HEK293T (cell line): ENCODE measurements at regions not wholly inside any gene's neighbourhood (a gene's known extent, or its start where the extent isn't known, plus 50 kb on each side); places are given as distances from the start of the nearest gene placed in this dataset.
"Not testable (repeated sequence)": the region's sequence is repeated elsewhere in the genome, so short reads cannot be mapped to it uniquely, and the experiment has no call there.

Source experiments
- CTCF ChIA-PET: fragments of 350-600 bp; formaldehyde crosslinking; extraction: SDS; loops from one replicate; lab custom pipeline; 2021; ENCODE audit warnings: antibody characterized with exemption, inconsistent platforms; lab: Yijun Ruan, JAX
- POLR2A ChIA-PET: fragments of 350-600 bp; formaldehyde crosslinking; extraction: SDS; loops from one replicate; lab custom pipeline; 2020; ENCODE audit warnings: antibody characterized with exemption, inconsistent platforms; lab: Yijun Ruan, JAX
- DNase-seq: peaks from one replicate; pipeline ENCODE4 v3.0.0; 2012; ENCODE audit warnings: mixed read lengths; ENCODE audit errors: extremely low spot score
- ARNT ChIP-seq: fragments of 450-650 bp; IDR thresholded peaks from 2 replicates; pipeline ENCODE4 v1.6.1; 2017; ENCODE audit warnings: mild to moderate bottlenecking
- BHLHE40 ChIP-seq: fragments of 450-650 bp; IDR thresholded peaks from 2 replicates; pipeline ENCODE4 v1.6.1; 2016; ENCODE audit warnings: mild to moderate bottlenecking, moderate library complexity, borderline replicate concordance
- CTBP1 ChIP-seq: fragments of 450-650 bp; IDR thresholded peaks from 2 replicates; pipeline ENCODE4 v1.6.1; 2016; ENCODE audit warnings: borderline replicate concordance
- ELF4 ChIP-seq: fragments of 450-650 bp; IDR thresholded peaks from 2 replicates; pipeline ENCODE4 v1.6.1; 2017; ENCODE audit warnings: antibody characterized with exemption
- FOXK2 ChIP-seq: fragments of 450-650 bp; IDR thresholded peaks from 2 replicates; pipeline ENCODE4 v1.6.1; 2016; ENCODE audit warnings: mild to moderate bottlenecking
- FOXM1 ChIP-seq: fragments of 450-650 bp; IDR thresholded peaks from 2 replicates; pipeline ENCODE4 v1.6.1; 2017; ENCODE audit warnings: mild to moderate bottlenecking, borderline replicate concordance
- HDGF ChIP-seq: fragments of 450-650 bp; IDR thresholded peaks from 2 replicates; pipeline ENCODE4 v1.6.1; 2017; ENCODE audit warnings: antibody characterized with exemption, borderline replicate concordance
- L3MBTL2 ChIP-seq: fragments of 450-650 bp; conservative IDR thresholded peaks from 2 replicates; pipeline ENCODE4 v1.6.1; 2016; ENCODE audit warnings: mild to moderate bottlenecking
- LEF1 ChIP-seq: fragments of 450-650 bp; IDR thresholded peaks from 2 replicates; pipeline ENCODE4 v1.6.1; 2017; ENCODE audit warnings: mild to moderate bottlenecking, borderline replicate concordance
- NFRKB ChIP-seq: fragments of 450-650 bp; IDR thresholded peaks from 2 replicates; pipeline ENCODE4 v1.6.1; 2016; ENCODE audit warnings: mild to moderate bottlenecking, moderate library complexity
- PKNOX1 ChIP-seq: fragments of 450-650 bp; IDR thresholded peaks from 2 replicates; pipeline ENCODE4 v1.6.1; 2016
- SP1 ChIP-seq: fragments of 450-650 bp; IDR thresholded peaks from 2 replicates; pipeline ENCODE4 v1.6.1; 2017
- SUZ12 ChIP-seq: fragments of 450-650 bp; IDR thresholded peaks from 2 replicates; pipeline ENCODE4 v1.6.1; 2016; ENCODE audit warnings: mild to moderate bottlenecking
- TARDBP ChIP-seq: fragments of 450-650 bp; IDR thresholded peaks from 2 replicates; pipeline ENCODE4 v1.6.1; 2016
- ZNF384 ChIP-seq: fragments of 450-650 bp; IDR thresholded peaks from 2 replicates; pipeline ENCODE4 v1.6.1; 2016

- no peak for DNase-seq
- ChIA-PET POLR2A (interaction anchor here (1.3 kb wide), 1 partner anchor 10 kb away, joined by 8 read pairs; no protein-coding TSS in a partner anchor), CTCF (no interaction called here)
- no peak for TF ChIP-seq FOXM1
- TF ChIP-seq SUZ12, result no peak
- no peak for TF ChIP-seq HDGF
- TF ChIP-seq ELF4, result no peak
- no peak for TF ChIP-seq SP1
- no peak for TF ChIP-seq NFRKB
Measured at GRCh38 chr14:49961270-49962222, 68.7 kb downstream of the ARF6 start.

- ChIA-PET CTCF (no interaction called here), POLR2A (interaction anchor here (1.2 to 1.3 kb wide), 2 partner anchors 9 to 706 kb away, joined by 3 to 8 read pairs; partner anchors contain the start of gene SAV1)
- no peak for DNase-seq
- TF ChIP-seq ELF4 (no peak), LEF1 (no peak), FOXM1 (no peak), L3MBTL2 (no peak)
Measured at GRCh38 chr14:49962621-49963020, 69.7 kb downstream of the ARF6 start.

GRCh38 chr14:49965068-49965651, 72.3 kb downstream of the ARF6 start:
- POLR2A ChIA-PET, DNase-seq, CTCF ChIA-PET: not testable (repeated sequence)

- ChIA-PET POLR2A (interaction anchor here (0.6 kb wide), 1 partner anchor 37 kb away, joined by 3 read pairs; no protein-coding TSS in a partner anchor), CTCF (no interaction called here)
- DNase-seq, result no peak
- TF ChIP-seq NFRKB (no peak), PKNOX1 (no peak), HDGF (no peak), FOXK2 (no peak), FOXM1 (no peak), SUZ12 (no peak), ELF4 (no peak), L3MBTL2 (no peak), SP1 (no peak), LEF1 (no peak), ARNT (no peak), TARDBP (no peak)
Measured at GRCh38 chr14:49966304-49966809, 73.5 kb downstream of the ARF6 start.

- TF ChIP-seq PKNOX1, result no peak
- no peak for TF ChIP-seq NFRKB
- no peak for TF ChIP-seq SUZ12
- no peak for TF ChIP-seq L3MBTL2
- no peak for TF ChIP-seq TARDBP
- TF ChIP-seq BHLHE40, result no peak
- TF ChIP-seq FOXK2, result no peak
- TF ChIP-seq HDGF, result no peak
- no peak for TF ChIP-seq LEF1
- no peak for TF ChIP-seq FOXM1
- no peak for TF ChIP-seq ELF4
- no peak for TF ChIP-seq ZNF384
- no peak for TF ChIP-seq ARNT
- POLR2A ChIA-PET, result no interaction called here
- CTCF ChIA-PET, result no interaction called here
- no peak for DNase-seq
Measured at GRCh38 chr14:49966971-49967630, 74.2 kb downstream of the ARF6 start.

GRCh38 chr14:49969961-49970360, 77.1 kb downstream of the ARF6 start:
- CTCF ChIA-PET, result interaction anchor here (1.4 kb wide), 1 partner anchor 108 kb away, joined by 4 read pairs; no protein-coding TSS in a partner anchor
- DNase-seq, result no peak
- no peak for TF ChIP-seq LEF1
- no peak for TF ChIP-seq CTBP1
- TF ChIP-seq ELF4, result no peak
- no peak for TF ChIP-seq NFRKB
- no peak for TF ChIP-seq PKNOX1
- no peak for TF ChIP-seq FOXM1
- TF ChIP-seq ZNF384, result no peak
- no peak for TF ChIP-seq TARDBP
- no peak for TF ChIP-seq BHLHE40
- no peak for TF ChIP-seq L3MBTL2
- no peak for TF ChIP-seq ARNT
- no peak for TF ChIP-seq HDGF
- no peak for TF ChIP-seq FOXK2
- POLR2A ChIA-PET, result interaction anchor here (0.6 to 2.8 kb wide), 10 partner anchors 8 to 107 kb away, joined by 3 to 9 read pairs (median 4); no protein-coding TSS in a partner anchor
